GM21723 (cell line): ENCODE measurements at regions not wholly inside any gene's neighbourhood (a gene's known extent, or its start where the extent isn't known, plus 50 kb on each side); places are given as distances from the start of the nearest gene placed in this dataset.
"Not testable (repeated sequence)": the region's sequence is repeated elsewhere in the genome, so short reads cannot be mapped to it uniquely, and the experiment has no call there.

Experiments
- ATAC-seq: cut with Tn5 transposase; IDR thresholded peaks from one replicate; pipeline ENCODE4 v1.9.1; 2021; ENCODE audit warnings: mild to moderate bottlenecking, moderate library complexity; ENCODE audit not compliant: unreplicated experiment

DNA sequence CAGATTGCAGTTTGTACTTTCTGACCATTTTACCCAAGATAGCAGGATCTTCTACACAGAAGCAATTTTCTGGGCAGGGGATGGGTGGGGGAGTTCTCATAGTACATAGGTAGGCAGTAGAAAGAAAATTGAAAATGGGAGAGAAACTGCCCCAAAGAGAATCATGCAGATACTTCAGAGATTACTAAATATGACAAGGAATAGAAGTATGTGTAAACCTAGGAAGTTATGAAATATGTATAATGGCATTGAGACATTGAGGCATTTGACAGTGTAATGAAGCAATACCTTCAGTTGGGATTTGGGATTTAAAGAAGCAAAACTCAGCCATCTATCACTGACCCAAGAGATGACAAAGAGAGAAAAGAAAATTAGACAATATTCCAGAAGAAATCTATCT, 233.0 kb downstream of the PTN start:
- no peak for ATAC-seq

DNA sequence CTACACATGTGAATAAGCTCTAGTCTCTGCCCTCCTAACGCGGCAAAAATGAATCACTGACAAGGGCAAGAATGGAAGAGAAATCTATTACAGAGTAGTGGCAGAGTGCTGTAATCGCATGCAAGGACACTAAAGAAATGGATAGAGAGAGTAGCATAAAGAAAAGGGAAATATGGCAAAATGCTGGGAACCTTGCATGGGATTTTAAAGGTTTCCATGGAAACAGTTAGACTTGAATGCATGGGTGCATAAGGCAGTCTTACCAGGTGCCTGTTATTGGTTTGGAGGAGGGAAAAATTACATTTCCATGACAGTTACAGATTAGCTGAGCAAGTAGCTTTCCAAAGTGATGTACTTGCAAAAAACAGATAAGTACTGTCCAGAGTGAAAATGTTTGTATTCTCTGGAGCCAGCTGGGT, 233.4 kb downstream of the PTN start:
- no peak for ATAC-seq

DNA sequence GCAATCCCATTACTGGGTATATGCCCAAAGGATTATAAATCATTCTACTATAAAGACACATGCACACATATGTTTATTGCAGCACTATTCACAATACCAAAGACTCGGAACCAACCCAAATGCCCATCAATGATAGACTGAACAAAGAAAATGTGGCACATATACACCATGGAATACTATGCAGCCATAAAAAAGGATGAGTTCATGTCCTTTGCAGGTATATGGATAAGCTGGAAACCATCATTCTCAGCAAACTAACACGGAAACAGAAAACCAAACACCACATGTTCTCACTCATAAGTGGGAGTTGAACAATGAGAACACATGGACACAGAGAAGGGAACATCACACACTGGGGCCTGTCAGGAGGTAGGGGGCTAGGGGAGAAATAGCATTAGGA, 235.7 kb downstream of the PTN start:
- ATAC-seq, result not testable (repeated sequence)

DNA sequence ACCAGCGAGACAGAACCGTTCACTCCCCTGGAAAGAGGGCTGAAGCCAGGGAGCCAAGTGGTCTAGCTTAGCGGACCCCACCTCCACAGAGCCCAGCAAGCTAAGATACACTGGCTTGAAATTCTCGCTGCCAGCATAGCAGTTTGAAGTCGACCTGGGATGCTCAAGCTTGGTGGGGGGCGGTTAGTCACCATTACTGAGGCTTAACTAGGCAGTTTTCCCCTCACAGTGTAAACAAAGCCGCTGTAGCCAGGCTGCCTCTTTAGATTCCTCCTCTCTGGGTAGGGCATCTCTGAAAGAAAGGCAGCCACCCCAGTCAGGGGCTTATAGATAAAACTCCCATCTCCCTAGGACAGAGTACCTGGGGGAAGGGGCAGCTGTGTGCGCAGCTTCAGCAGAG, 235.1 kb downstream of the CHRM2 start:
- not testable (repeated sequence) for ATAC-seq

DNA sequence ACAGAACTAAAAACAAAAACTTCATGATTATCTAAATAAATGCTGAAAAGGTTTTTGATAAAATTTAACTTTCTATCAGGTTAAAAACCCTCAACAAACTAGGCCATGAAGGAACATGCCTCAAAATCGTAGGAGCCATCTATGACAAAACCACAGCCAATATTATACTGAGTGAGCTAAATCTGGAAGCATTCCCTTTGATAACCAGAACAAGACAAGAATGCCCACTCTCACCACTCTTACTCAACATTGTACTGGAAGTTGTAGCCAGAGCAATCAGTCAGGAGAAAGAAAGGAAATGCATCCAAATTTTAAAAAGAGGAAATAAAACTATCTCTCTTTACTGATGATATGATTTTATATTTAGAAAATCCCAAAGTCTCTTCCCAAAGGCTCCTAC, 228.7 kb downstream of the CHRM2 start:
- no peak for ATAC-seq

DNA sequence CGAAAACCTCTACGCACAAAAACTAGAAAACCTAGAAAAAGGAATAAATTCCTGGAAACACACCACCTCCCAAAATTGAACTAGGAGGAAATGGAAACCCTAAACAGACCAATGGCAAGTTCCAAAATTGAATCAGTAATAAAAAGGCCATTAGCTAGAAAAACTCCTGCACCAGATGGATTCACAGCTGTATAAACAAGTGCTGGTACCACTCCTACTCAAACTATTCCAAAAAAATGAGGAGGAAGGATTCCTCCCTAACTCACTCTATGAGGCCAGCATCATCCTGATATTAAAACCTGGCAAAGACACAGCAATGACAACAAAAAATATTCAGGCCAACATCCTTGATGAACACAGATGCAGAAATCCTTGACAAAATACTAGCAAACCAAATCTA, 228.2 kb downstream of the CHRM2 start:
- ATAC-seq, result no peak

DNA sequence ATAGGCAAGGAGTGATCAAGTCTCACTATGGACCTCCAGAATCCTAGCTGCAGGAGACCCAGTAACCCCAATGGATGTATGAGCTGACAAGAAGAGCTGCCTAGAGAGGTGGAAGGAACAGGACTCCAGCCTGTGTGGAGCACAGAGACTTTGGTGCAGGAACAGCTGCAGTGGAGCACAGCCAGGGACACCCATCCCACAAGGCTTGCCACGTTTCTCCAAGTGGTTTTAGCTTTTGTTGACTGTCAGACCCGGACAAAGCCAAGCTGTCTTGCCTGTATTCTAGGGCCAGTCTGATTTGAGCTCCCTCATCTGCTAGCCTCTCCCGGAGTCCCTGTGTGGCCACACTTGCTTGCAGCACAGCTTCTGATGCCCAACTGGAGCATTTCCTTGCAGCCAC, 224.7 kb downstream of the CHRM2 start:
- ATAC-seq, result no peak

DNA sequence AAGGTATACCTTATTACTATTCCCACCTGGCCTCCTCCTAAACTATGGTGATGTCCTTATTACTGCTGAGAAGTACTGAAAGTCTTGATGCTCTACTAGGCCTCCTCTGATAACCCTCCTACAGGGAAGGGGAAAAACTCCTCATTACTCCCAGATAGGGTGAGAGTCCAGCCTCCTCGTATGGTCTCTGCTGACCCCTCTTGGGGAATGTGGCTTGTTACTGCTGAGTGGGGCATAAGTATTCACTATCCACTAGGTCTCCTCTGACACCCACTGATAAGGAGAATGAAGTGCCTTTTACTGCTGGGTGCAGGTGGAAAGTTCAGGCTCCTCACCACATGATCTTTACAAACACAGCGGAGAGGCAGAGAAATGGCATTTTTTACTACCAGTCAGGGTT, 222.9 kb downstream of the CHRM2 start:
- no peak for ATAC-seq

DNA sequence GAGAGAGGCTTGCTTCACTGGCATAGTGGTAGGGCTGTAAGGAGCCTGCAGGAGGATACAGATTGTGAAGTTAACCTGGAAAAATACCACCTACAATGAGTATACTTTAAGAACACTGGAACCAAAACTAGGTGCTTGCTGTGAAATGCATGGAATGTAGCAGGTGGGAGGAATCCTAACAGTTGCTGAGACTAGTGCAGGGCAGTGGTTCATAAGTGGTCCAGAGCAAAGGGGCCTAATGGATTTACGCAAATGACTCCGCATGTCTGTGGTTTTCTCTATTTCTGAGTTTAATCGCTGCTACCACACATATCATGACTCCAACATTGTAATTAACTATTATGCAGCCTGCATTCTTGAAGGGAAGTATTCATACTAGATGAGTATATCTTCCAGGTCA, 218.4 kb downstream of the CHRM2 start:
- no peak for ATAC-seq

DNA sequence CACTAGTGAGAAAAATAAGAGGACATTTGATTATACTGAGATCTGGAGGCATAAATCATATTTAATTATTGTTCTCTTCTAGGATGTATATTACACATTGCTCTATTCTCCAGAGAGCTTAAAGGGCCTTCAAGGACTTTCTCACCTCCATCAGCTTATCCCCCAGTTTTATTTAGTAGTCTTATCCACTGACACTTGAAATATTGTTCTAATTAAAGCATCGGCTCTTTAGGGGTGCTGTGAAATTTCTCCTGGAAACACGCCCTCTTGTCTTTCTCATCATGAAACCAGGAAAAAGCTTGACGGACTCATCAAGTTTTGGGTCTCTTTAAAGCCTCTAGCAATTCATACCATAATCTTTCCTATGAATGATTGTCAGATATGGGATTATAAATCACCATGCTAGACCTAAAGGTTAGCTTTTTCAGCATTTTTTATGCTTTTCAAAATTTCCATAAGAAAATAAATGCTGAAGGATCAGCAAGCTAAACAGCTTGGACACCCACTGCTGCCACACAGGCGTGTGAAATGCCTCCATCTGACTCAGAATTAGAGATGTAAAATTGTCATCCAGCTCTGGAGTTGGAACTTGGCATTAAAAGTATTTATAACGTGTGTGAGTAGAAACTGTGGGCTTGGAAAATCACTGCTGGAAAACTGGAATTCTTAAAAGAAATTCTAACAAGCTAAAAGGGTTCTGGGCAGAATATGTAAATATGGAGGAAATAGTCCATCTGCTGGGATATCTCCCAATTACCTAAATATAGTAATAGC, 216.3 kb downstream of the CHRM2 start:
- no peak for ATAC-seq

DNA sequence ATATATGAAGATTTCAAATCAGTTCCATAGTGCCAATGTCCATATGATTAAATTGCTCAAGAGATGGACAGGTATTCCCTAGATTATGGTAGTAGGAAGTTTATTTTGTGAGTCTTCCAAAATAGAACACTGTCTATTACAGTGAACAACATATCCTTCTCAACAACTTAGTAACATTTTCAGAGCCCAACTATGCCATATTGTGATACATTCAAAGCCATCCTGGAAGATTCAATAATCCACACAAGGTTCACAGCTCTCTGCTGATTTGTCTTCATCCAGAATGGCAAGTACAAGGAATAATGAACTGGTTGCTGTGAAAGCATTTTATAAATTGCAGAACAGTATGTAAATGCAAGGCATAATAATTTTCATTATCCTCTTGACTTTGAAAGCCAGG, 213.9 kb downstream of the CHRM2 start:
- no peak for ATAC-seq

DNA sequence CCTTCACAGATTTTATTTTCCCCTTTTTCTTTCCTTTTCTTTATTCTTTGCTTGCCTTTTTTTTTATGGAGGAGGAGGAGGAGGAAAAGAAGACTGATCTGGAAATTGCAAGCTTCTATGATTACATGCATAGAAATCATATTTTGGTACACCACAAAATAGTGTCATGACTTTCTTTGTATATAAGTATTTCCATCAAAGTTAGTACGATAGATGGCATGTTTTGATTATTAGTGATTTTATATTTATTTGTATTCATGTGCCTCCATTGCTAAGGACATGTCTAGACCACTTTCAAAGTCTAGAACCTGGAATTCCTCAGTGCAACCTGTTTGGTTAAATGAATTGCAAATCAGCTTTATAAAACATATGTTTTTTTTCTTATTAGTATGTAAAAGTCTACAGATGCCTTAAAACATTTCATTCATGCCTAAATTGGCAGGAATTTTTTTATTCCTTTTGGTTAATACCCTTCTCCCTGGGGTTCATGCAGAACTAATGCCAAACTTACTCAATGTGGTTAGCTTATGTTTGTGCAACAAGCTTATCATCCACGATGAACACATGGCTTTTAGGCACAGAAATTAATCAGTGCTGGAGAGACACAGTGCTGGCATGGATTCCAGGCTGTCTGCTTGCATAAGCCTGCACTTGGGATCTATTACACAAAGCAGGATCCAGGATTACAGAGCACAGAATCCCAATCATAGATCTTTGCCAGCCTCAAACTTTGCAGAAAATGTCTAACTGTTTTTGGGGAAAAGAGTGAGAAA, 213.1 kb downstream of the CHRM2 start:
- ATAC-seq, result no peak

DNA sequence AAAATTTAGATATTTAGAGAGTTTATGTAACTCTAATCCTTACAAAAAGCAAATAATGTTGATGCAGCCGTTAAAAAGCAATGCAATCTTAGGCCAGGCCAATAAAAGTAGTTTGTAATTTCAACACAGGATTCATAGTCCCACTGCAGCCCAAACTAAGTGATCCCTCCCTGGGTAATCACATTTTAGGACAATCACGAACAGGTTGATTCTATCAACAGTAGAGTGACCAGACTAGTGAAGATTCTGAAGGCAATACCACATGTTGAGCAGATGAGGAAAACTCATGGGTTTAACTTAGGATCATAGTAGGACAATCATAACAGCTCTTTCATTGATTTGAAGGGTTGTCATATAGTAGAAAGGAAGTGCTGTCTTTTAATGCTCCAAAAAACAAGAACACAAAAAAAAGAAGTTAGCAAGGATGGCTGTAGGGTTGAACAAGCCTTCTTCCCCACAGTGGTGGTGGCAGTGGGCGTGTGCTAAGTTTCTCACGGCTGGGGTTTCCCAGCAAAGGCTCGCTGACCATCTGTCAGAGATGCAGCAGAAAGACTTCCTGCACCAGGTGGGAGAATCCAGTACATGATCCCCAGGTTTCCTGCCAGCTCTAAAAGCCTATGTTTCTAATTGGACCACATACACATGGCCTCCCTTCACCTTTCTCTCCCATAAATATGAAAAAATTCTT, 212.2 kb downstream of the CHRM2 start:
- no peak for ATAC-seq

DNA sequence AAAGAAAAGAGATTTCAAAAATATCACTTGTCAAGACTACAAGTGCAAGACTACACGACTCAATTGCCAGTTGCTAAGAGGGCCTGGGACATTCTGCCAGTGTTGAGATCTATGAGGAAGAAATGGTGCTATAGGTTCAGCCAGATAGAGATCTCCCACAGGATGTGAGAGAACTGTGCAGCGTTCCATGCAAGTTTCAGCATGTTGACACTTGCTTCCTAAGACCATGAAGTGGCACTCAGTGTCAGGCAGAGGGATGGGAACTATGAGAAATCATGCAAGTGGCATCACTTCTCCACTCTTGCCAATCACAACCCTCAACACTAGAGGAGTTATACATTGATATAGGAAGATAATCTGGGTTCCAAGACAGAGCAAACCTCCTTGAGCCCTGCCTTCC, 210.3 kb downstream of the CHRM2 start:
- ATAC-seq, result no peak

DNA sequence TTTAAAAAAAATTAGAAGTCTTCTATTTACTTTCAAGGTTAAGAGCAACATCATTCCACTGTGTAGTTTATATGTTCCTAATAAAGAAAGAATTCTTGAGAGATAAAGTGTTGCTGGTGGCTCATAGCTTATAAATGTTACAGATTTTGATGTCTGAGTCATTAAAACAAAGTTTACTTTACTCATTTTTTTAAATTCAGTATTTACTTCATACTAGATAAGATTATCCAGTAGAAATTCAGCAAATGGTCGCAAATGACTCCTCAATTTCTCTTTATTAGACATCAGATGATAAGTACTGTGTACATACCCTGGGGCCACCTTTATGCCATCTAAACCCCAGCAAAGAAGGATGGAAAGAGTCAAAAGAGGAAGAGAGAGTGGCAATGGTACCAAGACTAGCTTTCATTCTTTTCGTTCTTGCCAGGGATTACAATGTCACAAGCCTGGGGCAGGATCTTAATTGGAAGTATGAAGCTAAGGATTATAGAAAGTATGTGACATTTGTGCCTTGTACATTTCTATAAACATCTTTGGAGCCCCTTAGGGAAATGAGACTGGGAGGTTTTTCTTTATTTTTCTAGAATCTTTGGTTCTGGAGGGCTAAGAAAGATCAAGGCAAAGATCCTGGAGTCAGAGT, 206.1 kb downstream of the CHRM2 start:
- no peak for ATAC-seq

DNA sequence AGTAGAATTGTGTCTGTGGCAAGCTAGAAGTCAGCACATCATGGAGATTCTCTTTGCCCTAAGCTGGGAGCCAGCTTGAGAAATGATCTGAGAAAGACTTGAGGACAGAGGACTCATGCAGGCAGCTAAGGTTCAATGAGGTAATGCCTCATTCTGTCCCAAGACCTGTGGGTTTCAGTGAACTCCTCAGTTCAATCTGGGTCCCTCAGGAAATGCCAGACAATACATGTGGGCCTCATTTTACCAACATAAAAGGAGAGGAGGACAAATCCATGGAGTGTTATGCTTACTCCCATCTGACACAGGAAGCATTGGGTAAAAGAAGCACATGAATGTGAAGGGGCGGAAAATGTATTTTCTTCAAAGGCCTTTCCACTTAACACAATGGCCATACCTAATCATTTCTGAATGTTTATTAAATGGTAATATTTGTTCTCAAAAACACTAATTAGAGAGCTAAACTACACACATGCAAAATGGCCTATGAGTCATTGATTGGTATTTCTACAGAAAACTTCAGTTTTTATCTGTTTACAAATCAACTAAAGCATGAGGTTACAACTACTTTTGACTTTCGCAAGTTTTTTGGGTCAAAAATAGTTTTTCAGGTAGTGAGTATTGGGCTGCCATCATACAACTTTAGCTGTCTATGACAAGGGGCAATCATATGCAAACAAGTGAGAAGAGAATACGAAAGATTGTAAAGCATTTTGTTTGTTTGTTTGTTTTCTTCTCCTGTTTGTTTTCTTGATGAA, 205.3 kb downstream of the CHRM2 start:
- no peak for ATAC-seq
